SKM-1 (cell line): ENCODE measurements at regions not wholly inside any gene's neighbourhood (a gene's known extent, or its start where the extent isn't known, plus 50 kb on each side); places are given as distances from the start of the nearest gene placed in this dataset.
"Not testable (repeated sequence)": the region's sequence is repeated elsewhere in the genome, so short reads cannot be mapped to it uniquely, and the experiment has no call there.

Source experiments
- DNase-seq: peaks from one replicate; lab custom pipeline; 2025; ENCODE audit not compliant: unreplicated experiment; lab: John Stamatoyannopoulos, UW

DNA sequence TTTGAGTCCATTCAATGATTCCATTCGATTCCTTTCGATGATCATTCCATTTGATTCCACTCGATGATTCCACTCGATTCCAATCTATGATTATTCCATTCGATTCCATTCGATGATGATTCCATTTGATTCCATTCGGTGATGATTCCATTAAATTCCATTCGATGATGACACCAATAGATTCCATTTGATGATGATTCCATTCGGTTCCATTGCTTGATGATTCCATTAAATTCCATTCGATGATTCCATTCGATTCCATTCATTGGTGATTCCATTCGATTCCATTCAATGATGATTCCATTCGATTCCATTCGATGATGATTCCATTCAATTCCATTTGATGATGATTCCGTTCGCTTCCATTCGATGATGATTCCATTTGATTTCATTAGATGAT lies 1104.1 kb downstream of the RPIA start:
- not testable (repeated sequence) for DNase-seq

DNA sequence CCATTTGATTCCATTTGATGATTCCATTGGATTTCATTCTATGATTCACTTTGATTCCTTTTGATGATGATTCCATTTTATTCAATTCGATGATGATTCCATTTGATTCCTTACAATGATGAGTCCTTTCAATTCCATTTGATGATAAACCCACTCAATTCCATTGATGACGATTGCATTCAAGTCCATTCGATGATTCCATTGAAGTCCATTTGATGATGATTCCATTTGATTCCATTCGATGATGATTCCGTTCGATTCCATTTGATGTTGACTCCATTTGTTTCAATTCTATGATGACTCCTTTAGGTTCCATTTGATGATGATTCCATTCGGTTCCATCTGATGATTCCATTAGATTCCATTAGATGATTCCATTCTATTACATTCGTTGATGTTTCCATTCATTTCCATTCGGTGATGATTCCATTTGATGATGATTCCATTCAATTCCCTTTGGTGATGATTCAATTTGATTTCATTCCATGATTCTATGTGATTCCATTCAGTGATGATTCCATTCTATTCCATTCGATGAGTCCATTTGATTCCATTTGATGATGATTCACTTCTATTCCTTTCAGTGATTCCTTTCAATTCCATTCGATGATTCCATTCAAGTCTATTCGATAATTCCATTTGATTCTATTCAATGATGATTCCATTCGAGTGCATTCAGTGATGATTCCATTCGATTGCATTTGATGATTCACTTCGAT lies 1106.0 kb downstream of the RPIA start:
- no peak for DNase-seq

DNA sequence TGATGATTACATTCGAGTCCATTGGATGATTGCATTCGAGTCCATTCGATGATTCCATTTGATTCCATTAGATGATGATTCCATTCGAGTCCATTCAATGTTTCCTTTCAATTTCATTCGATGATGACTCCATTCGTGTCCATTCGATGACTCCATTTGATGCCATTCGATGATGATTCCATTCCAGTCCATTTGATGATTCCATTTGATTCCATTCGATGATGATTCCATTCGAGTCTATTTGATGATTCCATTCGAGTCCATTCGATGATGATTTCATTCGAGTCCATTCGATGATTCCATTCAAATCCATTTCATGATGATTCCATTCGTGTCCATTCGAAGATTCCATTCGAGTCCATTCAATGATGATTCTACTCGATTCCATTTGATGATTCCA lies 1109.7 kb downstream of the RPIA start:
- not testable (repeated sequence) for DNase-seq

DNA sequence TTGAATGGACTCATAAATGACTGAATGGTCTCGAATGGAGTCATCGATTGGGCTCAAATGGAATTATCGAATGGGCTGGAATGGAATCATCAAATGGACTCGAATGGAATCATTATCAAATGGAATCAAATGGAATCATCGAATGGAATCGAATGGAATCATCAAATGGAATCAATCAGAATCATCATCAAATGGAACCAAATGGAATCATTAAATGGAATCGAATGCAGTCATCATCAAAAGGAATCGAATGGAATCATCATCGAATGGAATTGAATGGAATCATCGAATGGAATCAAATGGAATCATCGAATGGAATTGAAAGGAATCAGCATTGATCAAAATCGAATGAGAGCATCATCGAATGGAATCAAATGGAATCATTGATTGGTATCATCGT lies 1114.9 kb downstream of the RPIA start:
- DNase-seq: not testable (repeated sequence)

DNA sequence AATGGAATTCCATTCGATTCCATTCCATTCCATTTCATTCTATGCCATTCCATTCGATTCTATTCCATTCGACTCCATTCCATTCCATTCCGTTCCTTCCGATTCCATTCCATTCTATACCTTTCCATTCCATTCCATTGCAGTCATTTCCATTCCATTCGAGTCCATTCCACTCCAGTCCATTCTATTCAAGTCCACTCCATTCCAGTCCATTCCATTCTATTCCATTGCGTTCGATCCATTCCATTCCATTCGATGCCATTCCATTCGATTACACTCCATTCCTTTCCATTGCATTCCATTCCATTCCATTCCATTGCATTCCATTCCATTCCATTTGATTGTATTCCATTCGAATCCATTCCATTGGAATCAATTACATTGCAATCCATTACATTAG lies 1119.8 kb downstream of the RPIA start:
- DNase-seq: no peak

DNA sequence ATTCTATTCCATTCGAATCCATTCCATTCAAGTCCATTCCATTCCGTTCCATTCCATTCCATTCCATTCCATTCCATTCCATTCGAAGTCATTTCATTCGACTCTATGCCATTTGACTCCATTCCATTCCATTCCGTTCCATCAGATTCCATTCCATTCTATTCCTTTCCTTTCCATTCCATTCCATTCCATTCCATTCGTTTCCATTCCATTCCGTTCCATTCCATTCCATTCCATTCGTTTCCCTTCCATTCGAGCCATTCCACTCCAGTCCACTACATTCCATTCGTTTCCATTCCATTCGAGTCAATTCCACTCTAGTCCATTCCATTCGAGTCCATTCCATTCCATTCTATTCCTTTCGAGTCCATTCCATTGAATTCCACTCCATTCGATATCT lies 1120.4 kb downstream of the RPIA start:
- DNase-seq: not testable (repeated sequence)

DNA sequence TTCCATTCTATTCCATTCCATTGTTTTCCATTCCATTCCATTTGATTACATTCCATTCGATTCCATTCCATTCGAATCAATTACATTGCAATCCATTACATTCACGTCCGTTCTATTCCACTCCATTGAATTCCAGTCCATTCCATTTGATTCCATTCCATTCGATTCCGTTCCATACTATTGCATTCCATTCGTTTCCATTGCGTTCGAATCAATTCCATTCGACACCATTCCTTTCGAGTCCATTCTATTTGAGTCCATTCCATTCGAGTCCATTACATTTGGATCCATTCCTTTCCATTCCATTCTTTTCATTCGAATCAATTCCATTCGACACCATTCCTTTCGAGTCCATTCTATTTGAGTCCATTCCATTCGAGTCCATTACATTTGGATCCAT lies 1122.9 kb downstream of the RPIA start:
- DNase-seq: not testable (repeated sequence)

DNA sequence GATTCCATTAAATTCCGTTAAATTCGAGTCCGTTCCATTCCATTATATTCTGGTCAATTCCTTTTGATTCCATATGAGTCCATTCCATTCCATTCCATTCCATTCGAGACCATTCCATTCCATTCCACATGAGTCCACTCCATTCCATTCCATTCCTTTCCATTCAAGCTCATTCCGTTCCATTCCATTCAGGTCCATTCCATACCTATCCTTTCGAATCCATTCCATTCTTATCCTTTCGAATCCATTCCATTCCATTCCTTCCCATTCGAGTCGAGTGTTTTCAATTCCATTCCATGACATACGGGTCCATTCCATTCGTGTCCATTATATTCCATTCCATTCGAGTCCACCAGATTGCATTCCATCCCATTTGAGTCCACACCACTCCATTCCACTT lies 1127.4 kb downstream of the RPIA start:
- DNase-seq: no peak

DNA sequence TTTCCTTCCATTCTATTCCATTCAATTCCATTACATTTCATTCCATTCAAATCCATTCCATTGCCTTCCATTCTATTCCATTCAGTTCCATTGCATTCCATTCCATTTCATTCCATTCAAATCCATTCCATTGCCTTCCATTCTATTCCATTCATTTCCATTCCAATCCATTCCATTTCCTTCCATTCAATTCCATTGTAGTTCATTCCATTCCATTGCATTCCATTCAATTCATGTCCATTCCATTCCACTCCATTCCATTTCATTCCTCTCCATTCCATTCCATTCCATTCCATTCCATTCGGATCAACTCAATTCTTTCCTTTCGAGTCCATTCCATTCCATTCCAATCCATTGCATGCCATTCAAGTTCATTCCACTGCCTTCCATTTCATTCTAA lies 1128.3 kb downstream of the RPIA start:
- no peak for DNase-seq

DNA sequence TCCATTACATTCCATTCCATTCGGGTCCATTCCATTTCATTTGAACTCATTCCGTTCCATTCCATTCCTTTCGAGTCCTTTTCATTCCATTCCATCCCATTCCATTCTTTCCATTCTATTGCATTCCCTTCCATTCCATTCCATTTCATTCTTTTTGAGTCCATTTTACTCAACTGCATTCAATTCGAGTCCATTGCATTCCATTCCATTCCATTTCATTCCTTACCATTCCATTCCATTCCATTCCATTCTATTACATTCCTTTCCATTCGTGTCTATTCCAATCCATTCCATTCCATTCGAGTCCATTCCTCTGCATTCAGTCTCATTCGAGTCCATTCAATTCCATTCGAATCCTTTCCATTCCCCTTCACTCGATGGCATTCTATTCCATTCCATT lies 1128.8 kb downstream of the RPIA start:
- DNase-seq: no peak

DNA sequence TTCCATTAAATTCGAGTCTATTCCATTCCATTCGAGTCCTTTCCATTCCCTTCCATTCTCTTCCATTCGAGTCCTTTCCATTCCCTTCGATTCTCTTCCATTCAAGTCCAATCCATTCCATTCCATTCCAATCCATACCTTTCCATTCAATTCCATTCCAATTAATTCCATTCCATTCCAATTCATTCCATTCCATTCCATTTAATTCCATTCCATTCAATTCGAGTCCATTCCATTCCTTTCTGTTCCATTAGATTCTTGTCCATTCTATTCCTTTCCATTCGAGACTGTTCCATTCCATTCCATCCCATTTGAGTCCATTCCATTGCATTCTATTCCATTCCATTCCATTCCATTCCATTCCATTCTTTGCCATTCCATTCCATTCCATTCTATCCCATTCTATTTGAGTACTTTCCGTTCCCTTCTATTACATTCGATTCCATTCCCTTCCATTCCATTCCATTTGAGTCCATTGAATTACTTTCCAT lies 1130.0 kb downstream of the RPIA start:
- DNase-seq: no peak

DNA sequence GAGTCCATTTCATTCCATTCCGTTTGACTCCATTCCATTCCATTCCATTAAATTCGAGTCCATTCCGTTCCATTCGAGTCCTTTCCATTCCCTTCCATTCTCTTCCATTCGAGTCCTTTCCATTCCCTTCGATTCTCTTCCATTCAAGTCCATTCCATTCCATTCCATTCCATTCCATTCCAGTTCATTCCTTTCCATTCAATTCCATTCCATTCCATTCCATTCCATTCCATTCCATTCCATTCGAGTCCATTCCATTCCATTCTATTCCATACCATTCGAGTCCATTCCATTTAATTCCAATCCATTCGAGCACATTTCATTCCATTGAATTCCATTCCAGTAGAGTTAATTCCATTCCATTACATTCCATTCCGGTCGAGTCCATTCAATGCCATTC lies 1130.9 kb downstream of the RPIA start:
- not testable (repeated sequence) for DNase-seq

DNA sequence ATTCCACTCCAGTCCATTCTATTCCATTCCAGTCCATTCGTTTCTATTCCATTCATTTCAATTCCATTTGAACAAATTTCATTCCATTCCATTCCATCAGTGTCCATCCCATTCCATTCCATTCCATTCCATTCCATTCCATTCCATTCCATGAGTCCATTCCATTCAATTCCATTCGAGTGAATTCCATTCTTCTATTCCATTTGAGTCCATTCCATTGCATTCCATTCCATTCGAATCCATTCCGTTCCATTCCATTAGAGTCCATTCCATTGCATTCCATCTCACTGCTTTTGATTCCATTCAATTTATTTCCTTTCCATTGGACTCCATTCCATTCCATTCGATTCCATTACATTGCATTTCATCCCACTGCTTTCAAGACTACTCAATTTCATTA lies 1132.1 kb downstream of the RPIA start:
- no peak for DNase-seq

DNA sequence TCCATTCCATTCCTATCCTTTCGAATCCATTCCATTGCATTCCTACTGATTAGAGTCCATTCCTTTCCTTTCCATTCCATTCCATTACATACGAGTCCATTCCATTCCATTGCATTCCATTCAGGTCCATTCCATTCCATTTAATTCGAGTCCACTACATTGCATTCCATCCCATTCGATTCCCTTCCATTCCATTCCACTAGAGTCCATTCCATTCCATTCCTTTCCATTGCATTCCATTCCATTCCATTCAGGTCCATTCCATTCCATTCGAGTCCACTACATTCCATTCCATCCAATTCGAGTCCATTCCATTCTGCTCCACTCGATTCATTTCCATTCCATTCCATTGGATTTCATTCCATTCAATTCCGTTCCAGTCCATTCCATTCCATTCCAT lies 1133.6 kb downstream of the RPIA start:
- DNase-seq: no peak

DNA sequence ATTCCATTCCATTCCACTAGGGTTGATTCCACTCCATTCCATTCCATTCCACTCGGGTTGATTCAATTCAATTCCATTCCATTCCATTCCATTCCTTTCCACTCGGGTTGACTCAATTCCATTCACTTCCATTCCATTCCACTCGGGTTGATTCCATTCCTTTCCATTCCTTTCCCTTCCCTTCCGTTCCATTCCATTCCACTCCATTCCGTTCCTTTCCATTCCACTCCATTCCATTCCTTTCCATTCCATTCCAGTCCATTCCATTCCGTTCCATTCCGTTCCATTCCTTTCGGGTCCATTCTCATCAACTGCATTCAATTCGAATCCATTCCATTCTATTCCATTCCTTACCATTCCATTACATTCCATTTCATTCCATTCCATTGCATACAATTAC lies 1135.3 kb downstream of the RPIA start:
- DNase-seq: not testable (repeated sequence)

DNA sequence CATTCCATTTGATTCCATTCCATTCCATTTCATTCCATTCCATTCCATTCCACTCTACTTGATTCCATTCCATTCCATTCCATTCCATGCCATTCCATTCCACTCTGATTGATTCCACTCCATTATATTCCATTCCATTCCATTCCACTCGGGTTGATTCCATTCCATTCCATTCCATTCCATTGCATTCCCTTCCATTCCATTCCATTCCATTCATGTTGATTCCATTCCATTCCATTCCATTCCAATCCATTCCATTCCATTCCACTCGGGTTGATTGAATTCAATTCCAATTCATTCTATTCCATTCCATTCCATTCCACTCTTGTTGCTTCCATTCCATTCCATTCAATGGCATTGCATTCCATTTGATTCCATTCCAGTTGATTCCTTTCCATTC lies 1136.4 kb downstream of the RPIA start:
- not testable (repeated sequence) for DNase-seq

DNA sequence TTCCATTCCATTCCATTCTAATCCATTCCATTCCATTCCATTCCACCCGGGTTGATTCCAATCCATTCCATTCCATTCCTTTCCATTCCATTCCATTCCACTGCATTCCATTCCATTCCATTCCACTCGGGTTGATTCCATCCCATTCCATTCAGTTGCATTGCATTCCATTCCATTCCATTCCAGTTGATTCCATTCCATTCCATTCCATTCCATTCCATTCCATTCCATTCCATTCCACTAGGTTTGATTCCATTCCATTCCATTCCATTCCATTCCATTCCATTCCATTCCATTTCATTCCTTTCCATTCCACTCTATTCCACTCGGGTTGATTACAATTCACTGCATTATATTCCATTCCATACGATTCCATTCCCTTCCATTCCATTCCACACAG lies 1136.9 kb downstream of the RPIA start:
- not testable (repeated sequence) for DNase-seq

DNA sequence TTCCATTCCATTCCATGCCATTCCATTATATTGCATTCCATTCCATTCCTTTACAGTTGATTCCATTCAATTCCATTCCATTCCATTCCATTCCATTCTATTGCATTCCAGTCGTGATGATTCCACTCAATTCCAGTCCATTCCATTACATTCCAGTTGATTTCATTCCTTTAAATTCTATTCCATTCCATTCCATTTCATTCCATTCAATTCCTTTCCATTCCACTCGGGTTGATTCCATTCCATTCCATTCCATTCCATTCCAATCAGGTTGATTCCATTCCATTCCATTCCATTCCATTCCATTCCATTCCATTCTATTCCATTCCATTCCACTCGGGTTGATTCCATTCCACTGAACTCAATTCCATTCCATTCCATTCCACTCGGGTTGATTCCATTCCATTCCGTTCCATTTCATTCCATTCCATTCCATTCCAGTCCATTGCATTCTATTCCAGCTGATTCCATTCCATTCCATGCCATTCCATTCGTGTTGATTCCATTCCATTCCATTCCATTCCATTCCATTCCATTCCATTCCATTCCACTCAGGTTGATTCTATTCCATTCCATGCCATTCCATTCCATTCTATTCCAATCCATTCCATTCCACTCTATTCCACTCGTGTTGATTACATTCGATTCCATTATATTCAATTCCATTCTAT lies 1137.6 kb downstream of the RPIA start:
- not testable (repeated sequence) for DNase-seq

DNA sequence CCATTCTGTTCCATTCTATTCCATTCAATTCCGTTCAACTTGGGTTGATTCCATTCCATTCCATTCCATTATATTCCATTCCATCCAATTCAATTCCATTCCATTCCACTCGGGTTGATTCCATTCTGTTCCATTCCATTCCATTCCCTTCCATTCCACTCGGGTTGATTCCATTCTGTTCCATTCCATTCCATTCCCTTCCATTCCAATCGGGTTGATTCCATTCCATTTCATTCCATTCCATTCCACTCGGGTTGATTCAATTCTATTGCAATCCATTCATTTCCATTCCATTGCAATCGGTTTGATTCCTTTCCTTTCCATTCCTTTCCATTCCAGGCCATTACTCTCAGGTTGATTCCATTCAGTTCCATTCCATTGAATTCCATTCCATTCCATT lies 1138.4 kb downstream of the RPIA start:
- DNase-seq: no peak

DNA sequence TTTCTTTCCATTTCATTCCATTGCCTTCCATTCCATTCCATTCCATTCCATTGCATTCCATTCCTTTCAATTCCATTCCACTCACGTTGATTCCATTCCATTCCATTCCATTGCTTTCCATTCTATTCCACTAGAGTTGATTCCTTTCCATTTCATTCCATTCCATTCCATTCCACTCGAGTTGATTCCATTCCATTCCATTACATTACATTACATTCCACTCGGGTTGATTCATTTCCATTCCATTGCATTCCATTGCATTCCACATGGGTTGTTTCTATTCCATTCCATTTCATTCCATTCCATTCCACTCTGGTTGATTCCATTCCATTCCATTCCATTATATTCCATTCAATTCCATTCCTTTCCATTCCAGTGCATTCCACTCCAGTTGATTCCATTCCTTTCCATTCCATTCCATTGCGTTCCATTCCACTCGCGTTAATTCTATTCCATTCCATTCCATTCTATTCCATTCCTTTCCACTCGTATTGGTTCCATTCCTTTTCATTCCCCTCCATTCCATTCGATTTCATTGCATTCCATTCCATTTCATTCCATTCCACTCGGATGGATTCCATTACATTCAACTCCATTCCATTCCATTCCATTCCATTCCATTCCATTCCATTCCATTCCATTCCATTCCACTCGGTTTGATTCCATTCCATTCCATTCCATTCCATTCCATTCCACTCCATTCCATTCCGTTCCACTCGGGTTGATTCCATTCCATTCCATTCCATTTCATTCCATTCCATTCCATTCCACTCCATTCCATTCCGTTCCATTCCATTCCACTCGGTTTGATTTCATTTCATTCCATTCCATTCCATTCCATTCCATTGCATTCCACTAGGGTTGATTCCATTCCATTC lies 1139.1 kb downstream of the RPIA start:
- DNase-seq: not testable (repeated sequence)

DNA sequence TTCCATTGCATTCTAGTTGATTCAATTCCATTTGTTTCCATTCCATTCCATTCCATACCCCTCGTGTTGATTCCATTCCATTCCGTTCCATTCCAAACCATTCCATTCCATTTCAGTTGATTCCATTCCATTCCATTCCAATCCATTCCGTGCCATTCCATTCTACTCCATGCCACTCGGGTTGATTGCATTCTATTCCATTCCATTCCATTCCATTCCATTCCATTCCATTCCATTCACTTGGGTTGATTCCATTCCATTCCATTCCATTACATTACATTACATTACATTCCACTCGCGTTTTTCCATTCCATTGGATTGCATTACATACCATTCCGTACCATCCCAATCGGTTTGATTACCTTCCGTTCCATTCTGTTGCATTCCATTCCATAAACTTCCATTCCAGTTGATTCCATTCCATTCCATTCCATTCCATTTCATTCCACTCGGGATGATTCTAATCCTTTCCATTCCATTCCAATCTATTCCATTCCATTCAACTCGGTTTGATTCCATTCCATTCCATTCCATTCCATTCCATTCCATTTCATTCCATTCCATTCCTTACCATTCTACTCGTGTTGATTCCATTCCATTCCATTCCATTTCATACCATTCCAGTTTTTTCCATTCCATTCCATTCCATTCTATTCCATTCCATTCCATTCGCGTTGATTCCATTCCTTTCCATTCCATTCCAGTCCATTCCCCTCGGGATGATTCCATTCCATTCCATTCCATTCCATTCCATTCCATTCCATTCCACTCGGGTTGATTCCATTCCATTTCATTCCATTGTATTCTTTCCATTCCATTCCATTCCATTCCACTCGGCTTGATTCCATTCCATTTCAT lies 1140.4 kb downstream of the RPIA start:
- no peak for DNase-seq
